ENCODE measurements at regions not wholly inside any gene's neighbourhood (a gene's known extent, or its start where the extent isn't known, plus 50 kb on each side); places are given as distances from the start of the nearest gene placed in this dataset.

DNA sequence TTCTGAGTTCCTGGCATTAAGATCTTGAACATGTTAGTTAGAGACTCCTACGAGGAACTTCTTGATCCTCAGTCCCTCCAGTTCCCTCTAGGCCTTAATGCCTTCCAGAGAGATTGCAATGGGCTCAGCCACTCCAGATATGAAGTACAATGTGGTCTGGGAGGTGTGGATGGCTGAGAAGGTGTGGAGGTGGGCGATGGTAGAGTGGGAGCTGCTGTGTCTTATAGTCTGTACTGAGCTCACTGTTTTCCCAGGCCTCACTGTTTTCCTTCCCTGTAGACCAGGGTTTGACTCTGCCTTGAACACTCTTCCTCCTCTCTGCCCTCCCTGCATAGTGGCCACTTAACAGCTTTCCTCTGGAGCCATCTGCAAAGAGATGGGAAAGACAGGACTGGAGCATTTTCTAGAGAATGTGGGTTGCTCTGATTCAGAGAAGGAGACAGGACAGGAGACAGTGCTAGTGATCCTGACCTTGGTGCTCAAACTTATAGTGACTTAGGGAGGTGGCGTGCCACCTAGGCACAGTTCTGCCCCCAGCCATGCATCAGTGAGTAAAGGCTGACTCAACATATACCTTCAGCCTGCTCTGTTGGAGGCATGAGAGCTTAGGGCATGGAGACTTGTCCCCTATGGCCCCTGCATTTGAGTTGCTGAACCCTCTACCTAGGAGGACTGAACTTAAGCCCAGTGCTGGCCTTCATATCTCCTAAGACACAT, 129.7 kb downstream of the TDRD15 start:
- no peaks in the 10 kb centered on the region for H3K36me3 ChIP-seq (ENCODE audit: control insufficient read depth, insufficient read depth, low read length)
- H3K27me3 ChIP-seq (ENCODE audit: control insufficient read depth, insufficient read depth, low read length): no peaks in the 10 kb centered on the region
- H3K4me3 ChIP-seq (ENCODE audit: low read length): no peak overlapping the region
- no peak for DNase-seq (ENCODE audit: low read depth, low spot score)
- peaks cover 2% of the 10 kb centered on the region; the same call in 1 of the 2 replicates for H3K4me1 ChIP-seq (ENCODE audit: control insufficient read depth, insufficient read depth, low read length)
- no CpG with 5 or more reads among the region's 3 CpGs for whole genome bisulfite sequencing (ENCODE audit: insufficient coverage, insufficient read length)
- no peak overlapping the region for H3K27ac ChIP-seq (ENCODE audit: low read length)
- no peaks in the 10 kb centered on the region for H3K9me3 ChIP-seq (ENCODE audit: control insufficient read depth, insufficient read depth, low read length)

DNA sequence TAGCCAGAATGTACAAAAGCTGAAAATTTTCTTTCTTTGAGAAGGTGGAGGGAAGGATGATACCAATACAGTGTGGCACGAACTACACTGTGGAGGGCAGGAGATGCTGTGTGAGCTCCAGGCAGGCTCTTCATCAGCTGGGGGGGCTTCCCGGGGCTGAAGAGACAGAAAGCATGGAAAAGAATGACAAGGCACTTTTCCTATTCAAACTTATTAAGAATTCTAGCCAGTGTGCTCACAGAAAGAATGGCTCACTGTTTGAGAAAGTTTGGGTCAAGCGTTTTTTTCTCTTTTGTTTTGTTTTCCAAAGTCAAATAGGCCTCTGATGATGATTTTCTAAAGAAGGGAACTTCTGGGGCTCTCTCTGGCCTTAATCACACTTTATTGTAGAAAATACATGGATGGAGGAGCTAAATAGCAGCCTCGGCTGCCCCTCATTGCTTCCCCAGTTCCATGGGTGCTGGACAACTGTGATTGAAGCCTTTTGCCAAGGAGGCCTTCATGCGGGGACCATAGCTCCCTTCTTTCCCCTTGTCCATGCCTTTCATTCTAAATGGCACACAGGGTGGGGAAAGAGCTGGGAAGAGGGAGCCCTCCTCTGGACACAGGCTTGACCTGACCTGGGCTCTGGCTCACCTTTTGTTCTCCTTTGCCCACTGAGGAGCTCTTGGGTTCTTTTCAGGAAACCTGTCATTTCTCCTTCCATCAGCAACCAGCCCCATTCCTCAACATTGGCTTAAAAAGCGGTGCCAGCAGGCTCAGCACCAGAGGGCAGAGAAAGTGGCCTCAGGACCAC, 130.6 kb downstream of the TDRD15 start:
- Histone ChIP-seq H3K9me3 (ENCODE audit: control insufficient read depth, insufficient read depth, low read length) (no peaks in the 10 kb centered on the region), H3K27me3 (ENCODE audit: control insufficient read depth, insufficient read depth, low read length) (no peaks in the 10 kb centered on the region), H3K27ac (ENCODE audit: low read length) (no peak overlapping the region), H3K4me3 (ENCODE audit: low read length) (no peak overlapping the region), H3K36me3 (ENCODE audit: control insufficient read depth, insufficient read depth, low read length) (no peaks in the 10 kb centered on the region), H3K4me1 (ENCODE audit: control insufficient read depth, insufficient read depth, low read length) (peaks cover 2% of the 10 kb centered on the region; the same call in 1 of the 2 replicates)
- no CpG with 5 or more reads among the region's 6 CpGs for WGBS (ENCODE audit: insufficient coverage, insufficient read length)
- DNase-seq (ENCODE audit: low read depth, low spot score): no peak

DNA sequence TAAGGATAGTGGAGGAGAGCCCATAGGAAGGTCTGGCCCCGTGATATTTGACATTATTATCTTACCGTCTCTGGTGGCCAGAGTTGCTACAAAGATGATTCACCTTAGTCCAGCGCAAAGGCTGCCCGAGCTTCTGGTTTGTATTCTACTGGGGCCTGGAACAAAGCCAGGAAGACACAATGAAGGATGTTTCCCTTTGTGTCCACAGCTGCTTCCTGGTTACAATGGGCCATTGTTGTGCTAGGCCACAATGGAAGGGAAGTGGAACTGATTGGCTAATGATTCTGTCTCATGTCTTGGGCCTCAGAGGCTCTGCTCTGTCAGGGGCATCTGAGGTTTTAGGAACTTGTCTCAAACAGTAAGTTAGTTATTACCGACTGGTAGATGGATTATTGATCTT, 132.2 kb downstream of the TDRD15 start:
- Histone ChIP-seq H3K36me3 (ENCODE audit: control insufficient read depth, insufficient read depth, low read length) (no peaks in the 10 kb centered on the region), H3K9me3 (ENCODE audit: control insufficient read depth, insufficient read depth, low read length) (no peaks in the 10 kb centered on the region), H3K27me3 (ENCODE audit: control insufficient read depth, insufficient read depth, low read length) (no peaks in the 10 kb centered on the region), H3K4me3 (ENCODE audit: low read length) (no peak overlapping the region), H3K27ac (ENCODE audit: low read length) (no peak overlapping the region), H3K4me1 (ENCODE audit: control insufficient read depth, insufficient read depth, low read length) (peaks cover 2% of the 10 kb centered on the region; the same call in 1 of the 2 replicates)
- WGBS (ENCODE audit: insufficient coverage, insufficient read length): no CpG with 5 or more reads among the region's 5 CpGs
- DNase-seq (ENCODE audit: low read depth, low spot score): no peak

DNA sequence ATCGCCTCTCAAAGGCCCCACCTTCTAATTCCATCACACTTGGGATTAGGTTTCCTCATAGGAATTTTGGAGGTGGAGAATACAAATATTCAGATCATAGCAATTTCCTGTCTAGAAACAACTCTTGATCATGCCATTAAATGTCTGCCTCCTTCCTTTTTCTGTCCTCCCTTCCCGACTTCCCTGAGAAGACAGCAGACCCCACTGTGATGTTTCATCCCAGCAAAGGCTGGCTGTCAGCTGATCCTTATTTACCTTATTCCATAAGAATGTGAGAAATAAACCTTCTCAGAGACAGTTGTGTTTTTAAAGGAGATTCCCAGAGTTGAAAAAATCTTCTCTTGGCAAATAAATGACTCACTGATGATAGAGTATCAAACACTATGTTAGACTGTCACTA, 133.9 kb downstream of the TDRD15 start:
- no peaks in the 10 kb centered on the region for H3K36me3 ChIP-seq (ENCODE audit: control insufficient read depth, insufficient read depth, low read length)
- no peak overlapping the region for H3K27ac ChIP-seq (ENCODE audit: low read length)
- no peaks in the 10 kb centered on the region for H3K9me3 ChIP-seq (ENCODE audit: control insufficient read depth, insufficient read depth, low read length)
- no peak for DNase-seq (ENCODE audit: low read depth, low spot score)
- no peaks in the 10 kb centered on the region for H3K4me1 ChIP-seq (ENCODE audit: control insufficient read depth, insufficient read depth, low read length)
- WGBS (ENCODE audit: insufficient coverage, insufficient read length): no CpG with 5 or more reads among the region's 2 CpGs
- no peak overlapping the region for H3K4me3 ChIP-seq (ENCODE audit: low read length)
- no peaks in the 10 kb centered on the region for H3K27me3 ChIP-seq (ENCODE audit: control insufficient read depth, insufficient read depth, low read length)

DNA sequence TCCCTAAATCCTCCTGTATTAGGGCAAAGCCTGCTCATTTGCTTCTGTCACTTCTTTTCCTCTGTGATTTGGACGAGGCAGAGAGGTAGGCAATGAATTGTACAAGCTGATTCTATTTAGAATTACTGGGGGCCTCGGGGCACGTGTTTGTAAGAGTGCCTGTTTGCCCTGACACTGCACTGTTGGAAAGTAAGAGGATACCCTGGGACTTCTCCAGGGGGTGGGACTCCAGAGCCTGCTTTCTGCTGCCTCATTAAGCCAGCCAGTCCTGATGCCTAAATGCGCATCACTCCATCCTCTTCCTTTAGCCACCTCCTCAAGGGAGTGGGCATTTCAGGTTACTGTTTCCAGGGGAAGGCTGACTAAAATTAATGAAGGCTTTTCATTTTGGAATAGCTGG, 134.3 kb downstream of the TDRD15 start:
- no peak overlapping the region for H3K27ac ChIP-seq (ENCODE audit: low read length)
- H3K36me3 ChIP-seq (ENCODE audit: control insufficient read depth, insufficient read depth, low read length): no peaks in the 10 kb centered on the region
- no peaks in the 10 kb centered on the region for H3K9me3 ChIP-seq (ENCODE audit: control insufficient read depth, insufficient read depth, low read length)
- H3K27me3 ChIP-seq (ENCODE audit: control insufficient read depth, insufficient read depth, low read length): no peaks in the 10 kb centered on the region
- no peak for DNase-seq (ENCODE audit: low read depth, low spot score)
- H3K4me3 ChIP-seq (ENCODE audit: low read length): no peak overlapping the region
- no CpG with 5 or more reads among the region's 4 CpGs for WGBS (ENCODE audit: insufficient coverage, insufficient read length)
- H3K4me1 ChIP-seq (ENCODE audit: control insufficient read depth, insufficient read depth, low read length): no peaks in the 10 kb centered on the region

DNA sequence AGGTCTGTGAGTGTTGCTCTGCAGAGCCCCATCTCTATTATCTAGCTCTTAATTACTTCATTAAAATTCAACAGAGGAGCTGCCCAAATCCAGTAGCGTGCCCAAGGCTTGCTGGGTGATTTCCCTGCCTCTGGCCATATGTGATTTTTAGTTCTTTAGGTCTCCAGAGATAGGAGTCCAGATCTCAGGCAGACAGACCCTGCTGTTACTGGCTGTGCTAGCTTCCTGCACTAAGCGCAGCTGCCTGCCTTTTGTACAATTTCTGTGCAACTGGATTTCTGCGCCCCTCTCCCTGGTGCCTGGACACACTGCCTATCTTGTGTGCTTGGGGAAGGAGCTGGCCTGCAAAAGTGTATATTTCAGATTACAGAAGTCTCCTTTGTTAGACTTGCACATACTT, 136.5 kb downstream of the TDRD15 start:
- Histone ChIP-seq H3K36me3 (ENCODE audit: control insufficient read depth, insufficient read depth, low read length) (no peaks in the 10 kb centered on the region), H3K27ac (ENCODE audit: low read length) (no peak overlapping the region), H3K27me3 (ENCODE audit: control insufficient read depth, insufficient read depth, low read length) (no peaks in the 10 kb centered on the region), H3K9me3 (ENCODE audit: control insufficient read depth, insufficient read depth, low read length) (no peaks in the 10 kb centered on the region), H3K4me1 (ENCODE audit: control insufficient read depth, insufficient read depth, low read length) (no peaks in the 10 kb centered on the region), H3K4me3 (ENCODE audit: low read length) (no peak overlapping the region)
- DNase-seq (ENCODE audit: low read depth, low spot score): no peak
- WGBS (ENCODE audit: insufficient coverage, insufficient read length): no CpG with 5 or more reads among the region's 3 CpGs

DNA sequence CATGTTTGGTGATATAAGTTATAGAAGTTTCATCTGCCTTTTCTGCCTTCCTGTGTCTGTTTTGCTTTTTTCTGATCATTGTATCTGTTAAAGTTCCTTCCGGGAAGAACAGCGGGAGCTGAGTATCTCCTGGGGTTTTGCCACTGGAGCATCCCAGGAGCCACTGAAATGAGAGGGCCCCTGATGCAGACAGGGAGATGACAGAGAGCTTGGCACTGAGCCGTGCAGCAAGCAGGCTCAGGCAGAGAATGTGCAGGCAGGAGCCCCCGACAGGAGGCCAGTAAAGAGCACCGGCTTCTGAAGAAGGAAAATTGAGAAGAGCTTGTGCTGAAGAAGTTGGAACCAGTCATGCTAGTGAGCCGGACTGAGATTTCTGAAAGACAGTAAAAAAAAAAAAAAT, 137.8 kb downstream of the TDRD15 start:
- Histone ChIP-seq H3K9me3 (ENCODE audit: control insufficient read depth, insufficient read depth, low read length) (no peaks in the 10 kb centered on the region), H3K27ac (ENCODE audit: low read length) (no peak overlapping the region), H3K4me3 (ENCODE audit: low read length) (no peak overlapping the region), H3K36me3 (ENCODE audit: control insufficient read depth, insufficient read depth, low read length) (no peaks in the 10 kb centered on the region), H3K27me3 (ENCODE audit: control insufficient read depth, insufficient read depth, low read length) (no peaks in the 10 kb centered on the region), H3K4me1 (ENCODE audit: control insufficient read depth, insufficient read depth, low read length) (no peaks in the 10 kb centered on the region)
- DNase-seq (ENCODE audit: low read depth, low spot score): no peak
- WGBS (ENCODE audit: insufficient coverage, insufficient read length): no CpG with 5 or more reads among the region's 6 CpGs

DNA sequence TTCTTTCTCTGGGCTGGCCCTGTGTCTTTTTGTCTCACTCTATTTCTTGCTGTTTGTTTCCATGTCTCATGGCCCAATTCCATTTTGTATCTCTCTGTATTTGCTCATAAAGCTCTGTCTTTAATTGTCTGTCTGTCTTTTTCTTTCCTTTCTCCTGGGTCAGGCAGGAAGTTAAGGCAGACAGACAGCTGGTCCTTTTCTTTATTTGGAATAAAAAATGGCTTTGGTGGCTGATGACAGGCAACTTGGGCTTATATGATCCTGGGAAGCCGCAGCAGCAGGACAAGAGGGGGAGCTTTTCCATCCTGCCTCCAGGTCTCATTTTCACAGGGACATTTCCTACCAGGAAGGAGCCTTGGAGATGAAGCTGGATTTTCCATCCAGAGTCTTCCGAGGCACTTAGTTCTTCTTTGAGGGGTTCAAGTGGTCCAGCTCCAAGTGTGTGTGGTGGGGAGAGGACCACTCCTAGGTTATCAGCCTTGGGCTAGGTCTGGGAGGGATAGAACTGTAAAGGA, 138.7 kb downstream of the TDRD15 start:
- no peak for DNase-seq (ENCODE audit: low read depth, low spot score)
- no CpG with 5 or more reads among the region's 2 CpGs for WGBS (ENCODE audit: insufficient coverage, insufficient read length)
- H3K27ac ChIP-seq (ENCODE audit: low read length): no peak overlapping the region
- H3K9me3 ChIP-seq (ENCODE audit: control insufficient read depth, insufficient read depth, low read length): no peaks in the 10 kb centered on the region
- H3K27me3 ChIP-seq (ENCODE audit: control insufficient read depth, insufficient read depth, low read length): no peaks in the 10 kb centered on the region
- no peak overlapping the region for H3K4me3 ChIP-seq (ENCODE audit: low read length)
- H3K4me1 ChIP-seq (ENCODE audit: control insufficient read depth, insufficient read depth, low read length): no peaks in the 10 kb centered on the region
- no peaks in the 10 kb centered on the region for H3K36me3 ChIP-seq (ENCODE audit: control insufficient read depth, insufficient read depth, low read length)

DNA sequence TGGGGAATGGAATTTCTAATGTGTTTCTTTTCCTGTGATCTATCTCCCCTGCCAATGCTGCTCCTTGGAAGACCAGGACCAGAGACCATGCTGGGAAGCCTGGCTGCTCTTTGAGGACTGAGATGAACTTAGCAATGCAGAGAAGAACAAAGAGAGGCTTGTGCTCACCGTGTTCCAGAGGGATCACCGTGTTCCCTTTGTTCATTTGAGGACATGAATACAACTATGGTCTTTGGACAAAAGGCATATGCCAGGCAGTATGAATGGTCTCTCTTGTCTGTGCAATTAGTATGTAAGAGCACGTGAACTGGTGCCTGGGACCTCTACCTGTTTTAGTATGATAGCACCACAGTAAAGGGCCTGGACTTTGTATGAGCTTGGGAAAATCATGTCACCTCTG, 139.9 kb downstream of the TDRD15 start:
- no peaks in the 10 kb centered on the region for H3K4me1 ChIP-seq (ENCODE audit: control insufficient read depth, insufficient read depth, low read length)
- no peak for DNase-seq (ENCODE audit: low read depth, low spot score)
- WGBS (ENCODE audit: insufficient coverage, insufficient read length): no CpG with 5 or more reads among the region's 3 CpGs
- no peak overlapping the region for H3K4me3 ChIP-seq (ENCODE audit: low read length)
- no peaks in the 10 kb centered on the region for H3K9me3 ChIP-seq (ENCODE audit: control insufficient read depth, insufficient read depth, low read length)
- H3K27me3 ChIP-seq (ENCODE audit: control insufficient read depth, insufficient read depth, low read length): no peaks in the 10 kb centered on the region
- no peak overlapping the region for H3K27ac ChIP-seq (ENCODE audit: low read length)
- no peaks in the 10 kb centered on the region for H3K36me3 ChIP-seq (ENCODE audit: control insufficient read depth, insufficient read depth, low read length)

DNA sequence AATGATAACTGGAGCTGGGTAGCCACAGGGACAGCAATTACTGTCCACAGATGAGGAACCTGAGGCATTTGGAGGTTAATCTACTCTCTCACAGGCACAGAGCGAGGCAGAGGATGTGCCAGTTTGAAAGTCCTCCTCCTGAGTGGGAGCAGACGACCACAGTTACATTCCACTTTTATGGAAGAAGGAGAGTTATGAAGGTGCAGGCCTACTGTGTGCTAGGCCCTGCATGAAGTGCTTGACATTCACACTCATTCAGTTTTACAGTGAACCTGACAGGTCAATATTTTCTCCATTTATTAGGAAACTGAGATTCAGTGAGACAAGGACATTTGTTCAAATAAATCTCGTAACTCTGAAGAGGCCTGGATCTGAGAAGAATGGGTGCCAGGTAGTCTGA, 142.0 kb downstream of the TDRD15 start:
- no CpG with 5 or more reads among the region's 3 CpGs for WGBS (ENCODE audit: insufficient coverage, insufficient read length)
- Histone ChIP-seq H3K36me3 (ENCODE audit: control insufficient read depth, insufficient read depth, low read length) (no peaks in the 10 kb centered on the region), H3K27me3 (ENCODE audit: control insufficient read depth, insufficient read depth, low read length) (no peaks in the 10 kb centered on the region), H3K9me3 (ENCODE audit: control insufficient read depth, insufficient read depth, low read length) (no peaks in the 10 kb centered on the region), H3K4me3 (ENCODE audit: low read length) (no peak overlapping the region), H3K4me1 (ENCODE audit: control insufficient read depth, insufficient read depth, low read length) (no peaks in the 10 kb centered on the region), H3K27ac (ENCODE audit: low read length) (no peak overlapping the region)
- no peak for DNase-seq (ENCODE audit: low read depth, low spot score)

Measured in iPS DF 6.9 (cell line).